ENCODE measurements at regions not wholly inside any gene's neighbourhood (a gene's known extent, or its start where the extent isn't known, plus 50 kb on each side); places are given as distances from the start of the nearest gene placed in this dataset.

GRCh38 chr5:106877881-106878280 lies 792.9 kb downstream of the EFNA5 start:
- DNase-seq = no peak
- Mint-ChIP-seq H3K9me3 (peaks cover 9 to 14% of the 10 kb centered on the region in 2 donors), H3K27me3 (no peaks in the 10 kb centered on the region), H3K4me3 (no peak overlapping the region), H3K4me1 (no peaks in the 10 kb centered on the region), H3K27ac (no peak overlapping the region)
- no peak for ATAC-seq

DNA sequence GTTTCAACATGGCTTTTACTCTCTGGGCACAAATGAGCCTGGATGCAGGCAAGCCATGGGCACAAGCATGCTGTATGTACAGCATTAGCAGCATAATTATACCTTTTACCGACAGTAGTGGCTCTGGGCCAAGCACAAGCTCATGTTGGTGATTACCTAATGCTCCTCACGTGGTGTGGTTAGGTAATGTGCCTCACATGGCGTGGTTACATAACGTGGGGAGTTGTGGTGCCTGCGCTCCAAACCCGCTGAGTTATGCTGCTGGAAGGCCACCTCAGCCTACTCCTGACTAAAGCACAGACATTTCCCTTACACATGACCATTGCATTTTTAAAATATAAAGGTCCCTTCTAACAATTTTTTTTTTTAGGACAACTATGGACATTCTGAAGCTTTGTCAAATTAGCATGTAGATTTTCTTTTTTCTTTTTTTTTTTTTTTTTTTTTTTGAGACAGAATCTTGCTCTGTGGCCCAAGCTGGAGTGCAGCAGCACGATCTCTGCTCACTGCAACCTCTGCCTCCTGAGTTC lies 794.0 kb downstream of the EFNA5 start:
- Mint-ChIP-seq H3K27ac (no peak overlapping the region), H3K27me3 (no peaks in the 10 kb centered on the region), H3K4me3 (no peak overlapping the region), H3K4me1 (no peaks in the 10 kb centered on the region), H3K9me3 (peaks cover 9 to 14% of the 10 kb centered on the region in 2 donors)
- ATAC-seq (no peak), DNase-seq (no peak)

GRCh38 chr5:106876298-106876622 lies 794.5 kb downstream of the EFNA5 start:
- H3K27me3 Mint-ChIP-seq = no peaks in the 10 kb centered on the region
- no peak overlapping the region for H3K4me3 Mint-ChIP-seq
- DNase-seq (no peak), ATAC-seq (no peak)
- no peak overlapping the region for H3K27ac Mint-ChIP-seq
- peaks cover 6 to 10% of the 10 kb centered on the region in 2 donors for H3K9me3 Mint-ChIP-seq
- no peaks in the 10 kb centered on the region for H3K4me1 Mint-ChIP-seq

DNA sequence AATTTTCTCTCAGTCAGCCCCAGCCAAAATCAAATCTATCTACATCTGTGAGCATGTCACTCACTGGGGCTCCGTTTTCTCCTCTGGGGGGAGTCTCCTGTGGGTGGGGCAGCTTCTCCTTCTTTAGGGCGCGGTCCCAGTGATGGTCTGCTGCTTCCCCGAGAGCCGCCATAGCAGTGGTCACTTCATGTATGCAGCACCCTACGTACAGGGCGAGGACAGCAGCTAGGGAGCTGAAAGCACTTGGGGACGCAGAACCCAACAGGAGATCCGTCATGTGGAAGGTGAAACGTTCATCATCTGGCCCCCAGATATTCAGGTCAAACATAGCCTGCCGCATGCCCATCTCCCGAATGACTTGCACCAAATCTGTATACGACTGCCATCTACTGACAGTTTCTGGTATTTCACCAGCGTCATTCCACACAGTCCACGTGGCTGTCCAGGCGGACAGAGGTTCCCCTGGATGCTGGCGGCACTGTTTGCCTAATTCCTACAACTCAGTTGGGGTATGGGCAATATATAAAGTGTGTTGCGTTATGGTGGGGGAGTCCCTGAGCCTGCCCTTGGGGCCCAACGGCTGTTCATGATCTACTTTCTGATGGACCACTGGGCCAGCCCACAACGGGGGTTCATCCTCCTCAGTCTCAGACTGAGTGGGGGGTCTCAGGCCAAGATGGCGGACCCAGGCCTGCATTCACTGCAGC lies 795.0 kb downstream of the EFNA5 start:
- DNase-seq (no peak), ATAC-seq (peak; percentile 28)
- H3K9me3 Mint-ChIP-seq = peaks cover 4 to 6% of the 10 kb centered on the region in 2 donors
- no peak overlapping the region for H3K27ac Mint-ChIP-seq
- H3K4me1 Mint-ChIP-seq = no peaks in the 10 kb centered on the region
- H3K4me3 Mint-ChIP-seq = no peak overlapping the region
- H3K27me3 Mint-ChIP-seq = no peaks in the 10 kb centered on the region

- Mint-ChIP-seq H3K27ac (no peak overlapping the region), H3K4me1 (no peaks in the 10 kb centered on the region), H3K4me3 (no peak overlapping the region), H3K9me3 (peaks cover 4 to 6% of the 10 kb centered on the region in 2 donors), H3K27me3 (no peaks in the 10 kb centered on the region)
- DNase-seq = no peak
- no peak for ATAC-seq
Observed at GRCh38 chr5:106874974-106875373, 795.8 kb downstream of the EFNA5 start.

- no peaks in the 10 kb centered on the region for H3K27me3 Mint-ChIP-seq
Observed at GRCh38 chr5:106874531-106874930, 796.2 kb downstream of the EFNA5 start.

DNA sequence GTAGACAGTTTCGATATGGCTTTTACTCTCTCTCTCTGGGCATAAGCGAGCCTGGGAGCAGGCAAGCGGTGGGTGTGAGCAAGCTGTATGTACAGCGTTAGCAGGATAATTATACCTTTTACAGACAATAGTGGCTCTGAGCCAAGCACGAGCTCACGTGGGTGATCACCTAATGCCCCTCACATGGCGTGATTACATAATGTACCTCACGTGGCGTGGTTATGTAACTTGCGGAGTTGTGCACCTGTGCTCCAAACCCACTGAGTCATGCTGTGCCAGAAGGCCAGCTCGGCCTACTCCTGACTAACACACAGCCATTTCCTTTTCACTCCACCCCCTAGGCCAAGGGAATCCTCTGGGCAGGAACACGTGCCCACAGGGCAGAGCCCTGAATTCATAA lies 797.2 kb downstream of the EFNA5 start:
- Mint-ChIP-seq H3K27ac (no peak overlapping the region), H3K27me3 (no peaks in the 10 kb centered on the region), H3K4me3 (no peak overlapping the region), H3K9me3 (peaks cover 4 to 6% of the 10 kb centered on the region in 2 donors), H3K4me1 (no peaks in the 10 kb centered on the region)
- no peak for DNase-seq
- no peak for ATAC-seq

More at GRCh38 chr5:106874531-106874930, 796.2 kb downstream of the EFNA5 start:
- H3K4me1 Mint-ChIP-seq = no peaks in the 10 kb centered on the region
- ATAC-seq = no peak
- no peak overlapping the region for H3K4me3 Mint-ChIP-seq
- H3K27ac Mint-ChIP-seq = no peak overlapping the region
- peaks cover 4 to 6% of the 10 kb centered on the region in 2 donors for H3K9me3 Mint-ChIP-seq
- DNase-seq = no peak

- H3K27me3 Mint-ChIP-seq = no peaks in the 10 kb centered on the region
- ATAC-seq (no peak), DNase-seq (no peak)
- H3K9me3 Mint-ChIP-seq = peaks cover 0 to 12% of the 10 kb centered on the region in 2 donors
- no peak overlapping the region for H3K27ac Mint-ChIP-seq
- H3K4me1 Mint-ChIP-seq = peaks cover 6% of the 10 kb centered on the region
- no peak overlapping the region for H3K4me3 Mint-ChIP-seq
Observed at GRCh38 chr5:106865279-106865678, 805.5 kb downstream of the EFNA5 start.

DNA sequence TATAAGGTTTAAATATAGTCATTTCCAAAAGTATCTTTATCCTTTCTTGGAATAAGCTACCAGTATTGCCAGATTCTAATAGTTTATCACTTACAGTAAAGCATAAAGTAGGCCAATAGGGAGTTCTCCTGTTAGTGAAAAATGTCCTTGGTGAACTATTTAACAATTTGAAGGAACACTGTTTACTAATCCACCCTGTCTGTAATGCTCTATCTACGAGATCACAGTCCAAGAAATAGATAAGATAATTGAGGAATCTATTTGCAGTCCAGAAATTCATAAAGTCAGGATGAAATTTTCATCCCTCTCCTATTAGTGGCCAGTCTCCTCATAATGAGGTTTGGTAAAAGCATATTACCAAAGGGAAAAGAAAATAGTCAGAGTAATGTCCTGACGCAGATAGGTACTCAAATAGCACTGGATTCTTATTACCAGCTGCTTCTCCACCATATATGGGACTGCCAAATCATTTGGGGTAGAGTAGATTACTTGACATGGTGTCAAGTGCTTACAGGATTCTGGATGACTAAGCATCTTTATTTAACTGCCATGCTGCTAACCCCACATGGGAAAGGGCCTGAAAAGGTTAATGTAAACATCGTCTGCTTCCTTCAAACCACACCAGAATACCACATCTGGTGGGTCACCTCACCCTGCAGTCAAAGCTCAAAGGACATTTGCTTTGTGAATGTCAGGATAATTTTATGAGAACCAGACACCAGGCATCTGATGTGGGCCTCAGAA lies 808.1 kb downstream of the EFNA5 start:
- Mint-ChIP-seq H3K4me1 (peaks cover 6% of the 10 kb centered on the region), H3K27me3 (no peaks in the 10 kb centered on the region), H3K4me3 (no peak overlapping the region), H3K9me3 (peaks cover 0 to 11% of the 10 kb centered on the region in 2 donors), H3K27ac (no peak overlapping the region)
- ATAC-seq (no peak), DNase-seq (no peak)

- no peak overlapping the region for H3K4me3 Mint-ChIP-seq
- H3K27me3 Mint-ChIP-seq = no peaks in the 10 kb centered on the region
- H3K9me3 Mint-ChIP-seq = peaks cover 0 to 8% of the 10 kb centered on the region in 2 donors
Observed at GRCh38 chr5:106860398-106861044, 810.2 kb downstream of the EFNA5 start.

GRCh38 chr5:106858616-106859015 lies 812.1 kb downstream of the EFNA5 start:
- no peaks in the 10 kb centered on the region for H3K27me3 Mint-ChIP-seq
- H3K9me3 Mint-ChIP-seq = peaks cover 0 to 3% of the 10 kb centered on the region in 2 donors
- DNase-seq = no peak
- H3K4me3 Mint-ChIP-seq = no peak overlapping the region
- no peaks in the 10 kb centered on the region for H3K4me1 Mint-ChIP-seq
- ATAC-seq = no peak
- no peak overlapping the region for H3K27ac Mint-ChIP-seq

More at GRCh38 chr5:106860398-106861044, 810.2 kb downstream of the EFNA5 start:
- ATAC-seq (no peak), DNase-seq (no peak)
- Mint-ChIP-seq H3K27ac (no peak overlapping the region), H3K4me1 (peaks cover 5% of the 10 kb centered on the region)

- Mint-ChIP-seq H3K4me3 (no peak overlapping the region), H3K9me3 (no peaks in the 10 kb centered on the region), H3K4me1 (no peaks in the 10 kb centered on the region), H3K27ac (no peak overlapping the region), H3K27me3 (no peaks in the 10 kb centered on the region)
- ATAC-seq (no peak), DNase-seq (no peak)
Observed at GRCh38 chr5:106854922-106855321, 815.8 kb downstream of the EFNA5 start.

GRCh38 chr5:106854105-106854687 lies 816.5 kb downstream of the EFNA5 start:
- no peaks in the 10 kb centered on the region for H3K9me3 Mint-ChIP-seq
- no peak overlapping the region for H3K27ac Mint-ChIP-seq
- DNase-seq = no peak

DNA sequence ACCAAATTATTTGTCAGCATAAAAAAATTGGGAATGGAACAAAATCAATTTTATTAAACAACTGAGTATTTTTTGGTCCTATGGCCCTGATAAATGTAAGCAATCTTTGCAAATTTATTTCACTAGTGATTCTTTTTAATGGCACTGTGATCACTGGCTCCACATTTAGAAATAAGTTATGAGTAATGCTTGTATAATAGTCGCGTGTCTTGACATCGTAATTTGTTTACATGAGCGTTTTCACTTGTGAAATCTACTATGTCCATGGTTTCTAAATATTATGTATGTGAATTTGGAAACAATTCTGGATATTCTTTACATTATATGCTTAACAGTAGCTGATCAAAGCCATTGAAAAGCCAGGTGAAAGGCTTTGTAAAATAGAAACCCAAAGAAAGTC lies 817.5 kb downstream of the EFNA5 start:
- Mint-ChIP-seq H3K9me3 (no peaks in the 10 kb centered on the region), H3K27me3 (no peaks in the 10 kb centered on the region), H3K4me3 (no peak overlapping the region), H3K4me1 (no peaks in the 10 kb centered on the region), H3K27ac (no peak overlapping the region)
- no peak for DNase-seq
- no peak for ATAC-seq

More at GRCh38 chr5:106854105-106854687, 816.5 kb downstream of the EFNA5 start:
- H3K27me3 Mint-ChIP-seq = no peaks in the 10 kb centered on the region
- no peaks in the 10 kb centered on the region for H3K4me1 Mint-ChIP-seq
- no peak overlapping the region for H3K4me3 Mint-ChIP-seq
- ATAC-seq = no peak

GRCh38 chr5:106849266-106849665 lies 821.5 kb downstream of the EFNA5 start:
- no peaks in the 10 kb centered on the region for H3K27me3 Mint-ChIP-seq

More at GRCh38 chr5:106849266-106849665, 821.5 kb downstream of the EFNA5 start:
- Mint-ChIP-seq H3K9me3 (no peaks in the 10 kb centered on the region), H3K4me1 (no peaks in the 10 kb centered on the region), H3K4me3 (no peak overlapping the region), H3K27ac (no peak overlapping the region)
- DNase-seq = no peak
- no peak for ATAC-seq

Measured in stimulated activated naive CD8-positive, alpha-beta T cell treated with anti-CD3 and anti-CD28 coated beads, Interleukin-15, amount 100 ng/mL, for 72 hours (primary cell).